ENCODE measurements at regions not wholly inside any gene's neighbourhood (a gene's known extent, or its start where the extent isn't known, plus 50 kb on each side); places are given as distances from the start of the nearest gene placed in this dataset.
"Not testable (repeated sequence)": the region's sequence is repeated elsewhere in the genome, so short reads cannot be mapped to it uniquely, and the experiment has no call there.

DNA sequence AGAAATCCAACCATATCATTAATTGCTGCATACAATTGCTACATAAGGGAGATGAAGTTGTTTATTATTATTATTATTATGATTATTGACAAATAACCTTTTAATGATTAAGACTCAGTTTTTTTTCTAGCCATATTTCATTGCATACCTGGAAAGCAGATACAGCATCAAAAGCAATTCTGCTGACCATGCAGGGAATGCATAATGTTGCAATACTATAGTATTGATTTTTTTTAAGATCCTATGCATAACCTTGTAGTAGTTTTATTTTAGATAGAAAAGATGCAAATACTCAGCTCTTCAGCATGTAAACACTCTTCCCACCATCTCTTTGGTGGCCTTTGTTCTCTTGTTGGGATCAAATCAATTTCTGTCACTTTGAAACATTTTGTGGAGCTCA is 300.9 kb upstream of the MAP3K7 start:
- no peak for DNase-seq

- DNase-seq = no peak
Measured at GRCh38 chr6:90885611-90886056, 298.8 kb upstream of the MAP3K7 start.

DNA sequence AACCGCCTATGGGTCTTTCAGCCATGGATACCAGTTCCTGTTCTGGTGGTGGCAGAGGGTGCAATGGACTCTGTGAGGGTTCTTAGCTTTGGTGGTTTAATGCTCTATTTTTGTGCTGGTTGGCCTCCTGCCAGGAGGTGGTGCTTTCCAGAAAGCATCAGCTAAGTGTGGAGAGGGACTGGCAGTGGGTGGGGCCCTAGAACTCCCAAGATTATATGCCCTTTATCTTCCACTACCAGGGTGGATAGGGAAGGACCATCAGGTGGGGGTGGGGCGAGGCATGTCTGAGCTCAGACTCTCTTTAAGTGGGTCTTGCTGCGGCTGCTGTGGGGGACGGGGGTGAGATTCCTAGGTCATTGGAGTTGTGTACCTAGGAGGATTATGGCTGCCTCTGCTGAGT is 298.3 kb upstream of the MAP3K7 start:
- DNase-seq = not testable (repeated sequence)

- no peak for DNase-seq
Measured at GRCh38 chr6:90877616-90878015, 290.7 kb upstream of the MAP3K7 start.

DNA sequence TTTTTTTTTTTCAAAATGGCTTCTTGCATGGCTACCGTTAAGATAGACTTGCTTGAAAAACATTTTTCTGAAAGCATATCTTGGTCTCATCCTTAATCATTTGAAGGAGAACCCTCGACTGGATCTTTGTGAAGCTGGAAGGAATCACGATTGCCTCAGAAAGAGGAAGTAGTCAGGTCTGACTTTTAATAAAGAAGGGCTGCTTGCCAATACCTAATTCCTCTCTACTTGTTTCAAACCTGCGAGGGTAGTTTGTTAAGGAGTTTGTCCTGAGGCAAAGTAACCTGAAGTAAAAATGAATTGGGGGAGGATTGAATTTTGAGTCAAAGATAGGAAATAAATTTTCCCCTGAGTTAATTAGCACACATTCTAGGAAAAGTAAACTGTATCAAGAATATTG is 288.1 kb upstream of the MAP3K7 start:
- no peak for DNase-seq

DNA sequence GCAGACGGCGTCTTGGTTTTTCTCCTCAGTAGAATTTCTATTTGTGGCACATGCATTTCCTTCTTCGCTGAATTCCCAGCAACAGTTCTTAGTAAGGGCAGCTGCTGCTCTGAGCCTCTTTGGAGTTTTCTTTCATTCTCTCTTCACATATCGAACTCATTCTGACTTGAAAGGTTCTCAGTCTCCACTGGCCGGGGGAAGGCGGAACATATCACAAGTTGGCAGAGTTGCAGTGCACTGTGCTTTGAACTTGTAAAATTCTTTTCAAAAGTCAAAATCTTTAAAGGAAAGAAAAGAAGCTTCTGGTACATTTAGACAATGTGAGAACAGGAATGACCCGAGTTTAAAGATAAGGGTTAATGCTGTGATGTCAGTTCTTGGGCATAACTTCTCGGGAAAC is 286.1 kb upstream of the MAP3K7 start:
- no peak for DNase-seq

DNA sequence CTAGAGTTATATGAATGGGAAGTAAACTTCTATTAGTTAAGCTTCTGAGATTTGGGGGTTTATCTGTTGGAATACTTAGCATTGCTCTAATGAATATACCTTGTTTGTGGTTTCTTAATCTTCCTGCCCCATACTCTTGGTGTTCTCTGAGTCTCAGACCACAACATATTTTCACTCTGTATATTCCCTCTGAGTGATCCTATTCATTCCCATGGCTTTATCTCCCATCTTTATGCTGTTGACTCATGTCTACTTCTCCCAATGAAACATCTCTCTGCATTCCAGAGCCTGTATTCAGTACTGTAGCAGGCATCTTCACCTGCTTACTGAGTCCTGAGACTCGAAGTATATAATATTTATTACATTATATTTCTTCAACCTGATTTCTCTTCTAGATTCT is 283.7 kb upstream of the MAP3K7 start:
- no peak for DNase-seq

DNA sequence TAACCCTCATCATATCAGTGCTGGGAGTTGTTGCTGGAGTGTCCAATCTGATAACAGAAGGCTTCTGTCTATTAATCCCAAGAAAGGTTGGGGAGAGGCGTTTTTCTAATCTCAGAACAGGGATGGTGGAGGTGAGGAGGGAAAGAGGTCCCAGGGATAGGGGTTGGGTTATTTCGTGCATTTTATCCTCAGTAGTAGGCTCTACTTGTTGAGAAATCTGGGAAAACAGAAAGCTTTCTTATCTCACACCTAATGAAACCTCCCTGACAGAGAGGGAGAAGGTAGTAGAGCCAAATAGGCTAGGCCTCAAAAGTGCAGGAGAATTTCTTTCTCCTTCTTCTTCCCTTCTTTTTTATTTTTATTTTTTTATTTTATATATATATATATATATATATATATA is 281.8 kb upstream of the MAP3K7 start:
- DNase-seq = no peak

DNA sequence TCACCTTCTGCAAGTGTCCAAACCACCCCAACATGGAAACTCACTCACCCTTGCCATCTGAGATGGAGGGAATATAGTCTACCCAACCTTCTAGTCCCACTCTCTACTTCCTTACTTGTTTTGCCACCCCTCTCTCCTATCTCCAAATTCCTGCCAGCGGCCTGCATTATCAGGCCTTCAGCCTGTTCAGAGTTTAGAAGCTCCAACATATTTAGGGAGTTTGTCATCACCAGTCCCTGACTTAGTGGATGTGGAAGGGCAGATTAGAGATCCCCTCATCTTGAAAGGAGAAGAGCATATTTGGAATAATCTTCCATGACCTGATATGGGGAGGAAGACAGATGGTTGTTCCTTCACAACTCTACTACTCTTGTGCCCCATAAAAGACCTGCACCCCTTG is 281.4 kb upstream of the MAP3K7 start:
- DNase-seq = no peak

- no peak for DNase-seq
Measured at GRCh38 chr6:90865513-90865912, 278.6 kb upstream of the MAP3K7 start.

DNA sequence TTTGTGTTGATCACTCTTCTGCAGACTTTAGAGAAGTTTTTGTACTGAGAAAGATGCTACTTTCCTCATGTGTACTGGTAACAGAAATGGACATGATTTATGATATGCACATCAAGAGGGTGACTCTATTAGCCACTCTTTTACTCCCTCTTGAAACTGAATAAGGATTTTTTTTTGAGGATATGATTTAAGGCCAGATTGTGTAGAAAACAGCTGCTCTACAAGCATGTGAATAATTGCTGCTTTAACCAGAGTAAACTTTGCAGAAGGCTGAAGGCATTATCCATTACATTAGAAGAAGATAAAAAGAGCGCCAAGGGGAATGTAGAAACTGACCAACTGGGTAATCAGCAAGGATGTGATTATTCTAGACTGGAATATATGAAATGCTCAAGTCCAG is 276.2 kb upstream of the MAP3K7 start:
- DNase-seq = no peak

- DNase-seq = peak in 1 of 5 experiments; percentile 8
Measured at GRCh38 chr6:90860822-90861601, 274.1 kb upstream of the MAP3K7 start.

- DNase-seq = no peak
Measured at GRCh38 chr6:90859612-90860011, 272.7 kb upstream of the MAP3K7 start.

GRCh38 chr6:90859056-90859455 is 272.2 kb upstream of the MAP3K7 start:
- no peak for DNase-seq

DNA sequence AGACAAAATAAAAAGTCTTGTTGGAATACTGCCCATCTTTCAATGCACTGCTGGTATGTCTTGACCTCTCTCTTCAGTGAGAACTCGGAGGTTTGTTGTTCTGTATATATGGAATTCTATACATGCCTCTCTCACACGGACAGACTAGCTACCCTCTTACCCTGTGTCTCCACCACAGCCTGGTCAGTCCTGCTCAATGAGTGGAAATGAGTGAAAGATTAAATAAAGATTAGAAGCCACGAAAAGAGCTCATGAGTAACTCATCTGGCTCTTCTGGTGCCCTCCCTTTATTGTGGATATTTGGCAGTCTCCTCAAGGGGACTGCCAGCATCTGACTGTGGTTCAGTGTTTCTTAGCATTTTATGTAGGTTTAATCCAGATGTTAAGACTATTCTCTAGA is 262.8 kb upstream of the MAP3K7 start:
- no peak for DNase-seq

GRCh38 chr6:90846824-90847223 is 260.0 kb upstream of the MAP3K7 start:
- DNase-seq = no peak

GRCh38 chr6:90835596-90836212 is 248.8 kb upstream of the MAP3K7 start:
- DNase-seq = no peak

DNA sequence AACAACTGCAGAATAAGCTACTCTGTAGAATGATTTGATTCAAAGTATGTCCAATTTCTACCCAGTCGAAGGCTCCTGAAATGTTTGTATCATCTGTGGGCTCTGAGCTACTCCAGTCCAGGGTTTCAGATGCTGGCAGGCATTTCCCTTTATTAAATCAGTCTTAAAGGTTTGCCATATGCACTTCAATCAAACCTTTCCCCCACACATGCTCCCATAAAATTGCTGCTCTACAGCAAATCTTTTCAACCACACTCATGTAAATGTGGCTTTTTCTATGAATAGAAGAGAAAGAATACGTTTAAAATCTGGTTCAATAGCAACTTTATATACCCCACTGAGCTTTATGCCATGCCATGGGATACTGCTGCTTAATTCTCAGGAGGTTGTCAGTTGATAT is 242.4 kb upstream of the MAP3K7 start:
- no peak for DNase-seq

GRCh38 chr6:90820436-90820835 is 233.6 kb upstream of the MAP3K7 start:
- DNase-seq = no peak

- no peak for DNase-seq
Measured at GRCh38 chr6:90819483-90819882, 232.6 kb upstream of the MAP3K7 start.

GRCh38 chr6:90818163-90818562 is 231.3 kb upstream of the MAP3K7 start:
- DNase-seq = no peak

DNA sequence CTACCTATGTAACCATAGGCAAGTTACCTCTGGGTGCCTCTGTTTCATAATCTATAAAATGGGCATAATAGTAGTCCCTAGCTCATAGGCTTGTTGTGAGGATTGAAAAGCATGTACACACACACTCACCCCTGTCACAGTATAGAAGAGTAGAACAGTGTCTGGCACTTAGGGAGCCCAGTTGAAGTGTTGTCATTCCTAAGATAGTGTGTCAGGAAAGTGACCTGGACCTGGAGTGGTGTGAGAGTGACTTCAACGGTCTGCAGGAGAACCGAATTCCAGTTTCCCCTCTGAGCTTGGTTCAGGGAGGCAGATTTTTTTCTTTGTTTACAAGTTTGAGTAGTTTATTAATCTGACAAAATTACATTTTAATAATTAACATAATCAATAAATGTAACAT is 229.9 kb upstream of the MAP3K7 start:
- no peak for DNase-seq

GRCh38 chr6:90811596-90812226 is 224.8 kb upstream of the MAP3K7 start:
- DNase-seq = no peak

GRCh38 chr6:90809035-90809434 is 222.2 kb upstream of the MAP3K7 start:
- no peak for DNase-seq
